ENCODE measurements at regions not wholly inside any gene's neighbourhood (a gene's known extent, or its start where the extent isn't known, plus 50 kb on each side); places are given as distances from the start of the nearest gene placed in this dataset.

DNA sequence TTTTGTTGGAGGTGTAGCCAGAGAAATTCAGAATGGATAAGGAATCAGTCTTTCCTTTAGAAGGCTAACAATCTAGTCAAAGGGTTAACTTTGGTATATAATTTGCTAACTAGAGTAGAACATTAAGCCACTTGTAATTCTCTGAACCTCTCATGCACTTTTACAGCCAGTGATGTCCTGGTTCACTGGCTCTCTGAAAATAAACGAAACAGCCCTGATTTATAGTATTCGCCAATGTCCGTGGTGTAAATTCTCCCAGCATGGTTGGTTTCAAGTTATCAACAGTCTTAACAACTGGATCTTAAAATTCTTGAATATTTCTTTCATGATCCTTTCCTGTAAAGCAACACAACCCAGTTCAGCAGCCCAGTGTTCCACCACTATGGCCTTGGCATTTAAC is 500.4 kb upstream of the CDIN1 start:
- H3K36me3 Mint-ChIP-seq (ENCODE audit: low read depth): no peaks in the 10 kb centered on the region
- DNase-seq: no peak
- no peak overlapping the region for H3K27ac Mint-ChIP-seq
- peaks cover 24% of the 10 kb centered on the region for H3K9me3 Mint-ChIP-seq
- H3K4me3 Mint-ChIP-seq: no peak overlapping the region
- no peaks in the 10 kb centered on the region for H3K4me1 Mint-ChIP-seq (ENCODE audit: low read depth)
- no peaks in the 10 kb centered on the region for H3K27me3 Mint-ChIP-seq

DNA sequence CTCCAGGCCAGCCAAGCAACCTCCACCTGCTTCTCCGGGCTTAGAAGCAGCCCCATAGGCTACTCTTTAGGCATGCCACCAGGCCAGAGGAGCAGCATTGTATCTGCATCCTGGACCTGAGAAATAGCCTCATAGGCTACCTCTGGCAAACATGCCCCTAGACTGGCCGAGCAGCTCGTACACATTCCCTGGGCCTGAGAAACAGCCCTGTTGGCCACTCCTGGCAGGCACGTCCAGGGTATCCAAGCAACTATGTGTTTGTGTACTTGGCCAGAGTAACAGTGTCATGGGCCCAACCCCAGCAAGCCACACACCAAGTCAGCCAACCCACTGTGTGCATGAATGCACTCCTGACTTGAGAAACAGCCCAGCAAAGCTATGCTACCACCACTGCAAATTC is 498.7 kb upstream of the CDIN1 start:
- peaks cover 24% of the 10 kb centered on the region for H3K9me3 Mint-ChIP-seq
- H3K4me3 Mint-ChIP-seq: no peak overlapping the region
- no peak overlapping the region for H3K27ac Mint-ChIP-seq
- no peaks in the 10 kb centered on the region for H3K4me1 Mint-ChIP-seq (ENCODE audit: low read depth)
- DNase-seq: no peak
- no peaks in the 10 kb centered on the region for H3K27me3 Mint-ChIP-seq
- H3K36me3 Mint-ChIP-seq (ENCODE audit: low read depth): no peaks in the 10 kb centered on the region

DNA sequence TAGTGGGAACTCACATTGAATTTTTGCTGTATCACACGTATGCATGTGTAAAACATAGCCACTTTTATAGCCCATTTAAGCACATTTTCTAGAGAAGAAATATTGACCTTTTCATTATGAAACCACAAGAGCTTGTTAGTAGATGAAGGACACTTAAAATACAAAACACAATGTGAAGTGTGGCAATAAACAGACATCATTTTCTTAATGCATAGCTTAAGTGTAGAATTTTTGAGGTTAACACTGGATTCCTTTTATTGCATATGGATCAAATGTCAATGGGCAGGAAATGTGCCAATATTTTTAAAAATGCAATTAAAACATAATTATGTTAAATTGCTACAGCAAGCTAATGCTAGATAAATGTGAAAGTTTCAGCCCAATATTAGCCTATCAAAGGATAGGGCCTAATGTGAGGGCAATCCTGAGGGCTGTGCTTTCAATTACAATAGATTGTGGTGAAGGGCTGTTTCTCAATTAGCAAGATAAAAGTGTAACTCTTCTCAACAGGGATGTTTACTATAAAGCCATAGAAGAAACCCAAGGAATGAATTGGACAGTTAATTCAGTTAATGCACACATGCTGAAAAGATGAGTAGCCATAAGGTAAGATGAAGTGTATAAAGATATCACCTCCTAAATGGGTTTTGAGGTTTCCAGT is 489.0 kb upstream of the CDIN1 start:
- H3K4me3 Mint-ChIP-seq: no peak overlapping the region

DNA sequence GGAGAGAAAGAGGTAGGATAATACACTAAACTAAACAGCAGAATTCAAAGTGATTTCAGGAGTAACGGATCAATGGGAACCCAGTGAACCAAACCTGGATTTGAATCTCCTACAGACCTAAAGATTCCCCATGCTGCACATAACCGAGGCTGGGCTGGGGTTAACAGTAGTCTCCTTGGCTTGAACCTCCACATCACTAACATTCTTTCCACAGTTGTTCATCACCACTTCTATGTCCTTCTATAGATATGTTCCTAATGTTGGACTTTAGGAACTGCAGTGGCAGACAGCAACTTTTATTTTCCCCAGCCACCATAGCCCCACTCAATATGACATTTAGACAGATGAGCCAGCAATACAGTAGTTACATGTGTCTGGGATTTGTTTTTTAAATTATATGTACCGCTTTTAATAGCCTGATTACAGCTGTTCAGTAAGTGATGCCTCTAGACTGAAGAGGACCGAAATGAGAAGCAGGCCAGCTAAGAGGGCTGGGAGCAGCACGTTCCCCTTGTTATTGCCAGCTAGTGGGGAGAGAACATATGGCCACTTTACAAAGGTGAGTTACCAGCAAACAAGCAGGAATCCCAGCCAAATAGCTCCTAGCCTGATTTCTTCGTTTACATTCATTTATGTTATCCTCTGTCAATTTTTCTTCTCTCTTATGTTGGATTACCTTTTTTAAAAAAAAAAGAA is 472.6 kb upstream of the CDIN1 start:
- no peaks in the 10 kb centered on the region for H3K9me3 Mint-ChIP-seq
- DNase-seq: no peak
- H3K27me3 Mint-ChIP-seq: no peaks in the 10 kb centered on the region
- H3K4me1 Mint-ChIP-seq (ENCODE audit: low read depth): no peaks in the 10 kb centered on the region
- no peak overlapping the region for H3K4me3 Mint-ChIP-seq
- H3K27ac Mint-ChIP-seq: no peak overlapping the region
- no peaks in the 10 kb centered on the region for H3K36me3 Mint-ChIP-seq (ENCODE audit: low read depth)

More for the DNA sequence above, 489.0 kb upstream of the CDIN1 start:
- Mint-ChIP-seq H3K9me3 (peaks cover 4% of the 10 kb centered on the region), H3K4me1 (ENCODE audit: low read depth) (no peaks in the 10 kb centered on the region), H3K27me3 (no peaks in the 10 kb centered on the region), H3K27ac (no peak overlapping the region), H3K36me3 (ENCODE audit: low read depth) (no peaks in the 10 kb centered on the region)
- DNase-seq: no peak

DNA sequence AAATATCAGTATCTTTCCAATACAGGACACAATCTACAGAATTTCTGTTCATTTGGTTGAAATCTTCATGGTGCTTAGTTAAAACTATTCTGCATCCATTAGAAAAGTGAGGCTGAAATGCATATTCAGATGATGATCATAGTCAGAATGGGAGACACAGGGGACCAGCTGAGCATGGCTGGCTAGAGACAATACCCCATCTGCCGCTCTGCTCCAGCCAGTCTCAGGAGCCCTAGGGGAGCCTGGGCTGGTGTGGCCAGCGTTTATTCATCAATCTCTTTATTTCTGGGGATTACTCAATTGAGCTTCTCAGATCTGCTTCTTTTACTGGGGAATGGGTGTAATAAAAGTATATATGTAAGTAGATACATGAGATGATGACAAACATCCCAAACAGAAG is 470.9 kb upstream of the CDIN1 start:
- H3K4me1 Mint-ChIP-seq (ENCODE audit: low read depth): no peaks in the 10 kb centered on the region
- DNase-seq: no peak
- no peaks in the 10 kb centered on the region for H3K27me3 Mint-ChIP-seq
- no peak overlapping the region for H3K27ac Mint-ChIP-seq
- no peaks in the 10 kb centered on the region for H3K9me3 Mint-ChIP-seq
- H3K36me3 Mint-ChIP-seq (ENCODE audit: low read depth): no peaks in the 10 kb centered on the region
- no peak overlapping the region for H3K4me3 Mint-ChIP-seq

DNA sequence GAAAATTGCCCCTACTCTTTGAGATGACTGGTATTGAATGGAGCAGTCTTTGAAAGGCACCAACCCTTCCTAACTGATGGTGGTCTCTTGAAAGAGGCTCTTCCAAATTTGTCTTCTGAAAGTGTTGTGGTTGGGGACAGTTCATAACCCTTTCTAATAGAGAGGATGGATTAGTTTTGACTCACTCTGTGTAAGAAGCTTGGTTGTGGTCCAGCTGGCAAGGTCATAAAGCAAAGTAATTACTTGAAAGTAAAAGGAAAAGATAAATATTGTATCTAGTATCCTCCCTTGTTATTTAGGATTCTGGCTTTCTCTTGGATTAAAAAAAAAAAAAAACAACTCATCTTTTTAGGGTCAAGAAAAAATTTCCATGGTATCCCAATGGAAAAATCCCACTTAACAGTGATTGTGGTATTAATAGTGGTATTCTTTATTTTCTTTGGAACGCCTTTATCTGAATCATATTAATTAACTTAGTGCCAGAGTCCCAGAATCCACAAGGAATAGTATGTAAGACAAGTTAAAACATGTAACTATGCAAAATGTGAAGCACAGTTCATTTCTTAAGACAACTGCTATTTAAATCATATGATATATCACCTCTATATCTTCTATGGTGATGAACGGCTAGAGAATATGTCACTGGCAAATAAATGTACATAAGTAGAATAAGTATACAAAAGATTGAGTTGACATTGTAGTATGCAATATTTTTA is 469.3 kb upstream of the CDIN1 start:
- Mint-ChIP-seq H3K4me1 (ENCODE audit: low read depth) (no peaks in the 10 kb centered on the region), H3K9me3 (no peaks in the 10 kb centered on the region), H3K27ac (no peak overlapping the region), H3K4me3 (no peak overlapping the region), H3K27me3 (no peaks in the 10 kb centered on the region), H3K36me3 (ENCODE audit: low read depth) (no peaks in the 10 kb centered on the region)
- no peak for DNase-seq

DNA sequence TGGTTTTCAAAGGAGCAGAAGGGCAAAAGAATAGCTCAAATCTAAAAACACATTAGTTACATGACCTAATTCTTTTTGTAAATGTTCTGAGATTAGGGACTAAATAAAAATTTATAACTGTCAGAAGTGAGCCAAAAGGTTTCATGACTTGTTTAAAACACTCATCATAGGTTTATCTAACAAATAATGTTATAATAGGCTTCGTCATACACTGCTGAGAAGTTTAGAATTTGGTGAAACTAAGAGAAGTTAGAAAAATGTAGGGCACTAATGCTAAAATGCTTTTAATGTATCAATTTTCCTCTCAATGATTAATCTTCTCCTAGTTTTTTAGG is 468.8 kb upstream of the CDIN1 start:
- no peaks in the 10 kb centered on the region for H3K9me3 Mint-ChIP-seq
- H3K27ac Mint-ChIP-seq: no peak overlapping the region
- H3K27me3 Mint-ChIP-seq: no peaks in the 10 kb centered on the region
- H3K4me3 Mint-ChIP-seq: no peak overlapping the region
- no peaks in the 10 kb centered on the region for H3K36me3 Mint-ChIP-seq (ENCODE audit: low read depth)
- DNase-seq: no peak
- no peaks in the 10 kb centered on the region for H3K4me1 Mint-ChIP-seq (ENCODE audit: low read depth)

DNA sequence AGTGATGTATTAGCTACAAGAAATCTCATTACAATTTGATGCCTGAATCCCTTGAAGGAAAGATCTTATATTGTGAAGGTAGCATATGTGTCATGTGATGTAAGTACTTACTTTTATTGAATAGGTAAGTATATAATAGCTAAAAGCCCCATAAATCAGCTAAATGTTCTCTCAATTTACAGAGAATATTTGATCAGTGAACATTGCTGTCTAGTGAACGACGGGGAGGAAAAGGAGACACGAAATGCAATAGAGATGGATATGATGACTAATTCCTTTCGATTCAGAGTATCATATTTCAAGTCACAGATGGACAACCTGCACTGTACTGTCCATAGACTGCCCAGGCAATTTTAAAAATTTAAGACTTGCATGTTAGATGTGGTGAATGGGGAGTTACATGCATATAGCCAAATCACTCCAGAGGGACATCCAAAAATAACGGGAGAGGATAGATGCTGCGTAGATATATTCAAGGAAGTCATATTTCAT is 462.1 kb upstream of the CDIN1 start:
- H3K4me1 Mint-ChIP-seq (ENCODE audit: low read depth): no peaks in the 10 kb centered on the region
- H3K27ac Mint-ChIP-seq: no peak overlapping the region
- H3K4me3 Mint-ChIP-seq: no peak overlapping the region
- DNase-seq: no peak
- no peaks in the 10 kb centered on the region for H3K27me3 Mint-ChIP-seq
- peaks cover 4% of the 10 kb centered on the region for H3K9me3 Mint-ChIP-seq
- H3K36me3 Mint-ChIP-seq (ENCODE audit: low read depth): no peaks in the 10 kb centered on the region

DNA sequence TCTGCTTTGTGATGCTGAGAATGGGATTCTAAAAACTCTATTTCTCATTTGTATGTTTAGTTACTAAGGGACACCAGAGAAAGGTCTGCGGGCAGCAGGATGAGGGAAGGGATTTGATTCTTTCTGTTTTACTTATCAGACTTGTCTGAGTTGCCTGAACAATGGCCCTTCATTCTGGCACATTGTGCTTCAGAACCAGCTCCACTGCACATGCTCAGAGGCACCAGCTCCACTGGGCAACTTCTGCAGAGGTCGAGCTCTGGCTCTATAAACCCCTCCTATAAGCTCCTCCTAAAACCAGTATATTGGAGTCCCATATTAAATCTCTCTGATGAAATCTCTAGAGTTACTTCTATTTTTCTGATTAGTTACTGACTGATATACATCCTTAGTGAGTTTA is 453.2 kb upstream of the CDIN1 start:
- H3K4me1 Mint-ChIP-seq (ENCODE audit: low read depth): no peaks in the 10 kb centered on the region
- H3K27ac Mint-ChIP-seq: no peak overlapping the region
- H3K4me3 Mint-ChIP-seq: no peak overlapping the region
- peaks cover 1% of the 10 kb centered on the region for H3K9me3 Mint-ChIP-seq
- H3K36me3 Mint-ChIP-seq (ENCODE audit: low read depth): no peaks in the 10 kb centered on the region
- no peak for DNase-seq
- H3K27me3 Mint-ChIP-seq: no peaks in the 10 kb centered on the region

DNA sequence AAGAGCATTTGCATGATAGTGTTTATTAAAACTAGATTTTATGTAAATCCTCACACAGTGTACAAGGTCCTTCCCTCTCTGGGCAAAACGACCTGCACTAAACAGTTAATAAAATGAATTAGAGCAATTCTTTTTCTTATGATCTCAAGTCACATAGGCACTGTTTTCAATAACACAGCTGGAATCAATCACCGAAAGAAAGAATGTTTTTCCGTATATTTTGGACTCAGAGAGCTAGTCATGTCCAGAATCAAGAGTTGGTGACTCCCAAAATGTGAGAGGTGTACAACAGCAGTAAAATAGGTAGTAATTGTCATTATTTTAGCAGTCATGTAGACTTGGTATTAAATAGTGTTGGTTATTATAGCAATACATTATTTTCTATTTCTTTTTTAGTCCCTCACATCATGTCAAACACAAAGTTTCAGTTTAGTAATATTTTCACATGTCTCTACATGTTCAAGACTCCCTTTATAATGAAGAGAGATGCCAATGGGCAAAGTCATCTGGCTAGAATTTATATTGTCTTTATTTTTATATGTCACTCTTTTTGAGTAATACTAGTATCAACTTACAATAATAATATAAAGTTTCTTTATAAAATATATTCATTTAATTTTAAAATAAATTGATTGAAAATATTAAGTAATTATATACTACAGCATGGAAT is 448.6 kb upstream of the CDIN1 start:
- Mint-ChIP-seq H3K36me3 (ENCODE audit: low read depth) (no peaks in the 10 kb centered on the region), H3K4me3 (no peak overlapping the region), H3K4me1 (ENCODE audit: low read depth) (no peaks in the 10 kb centered on the region), H3K9me3 (peaks cover 3% of the 10 kb centered on the region), H3K27ac (no peak overlapping the region), H3K27me3 (no peaks in the 10 kb centered on the region)
- DNase-seq: no peak

DNA sequence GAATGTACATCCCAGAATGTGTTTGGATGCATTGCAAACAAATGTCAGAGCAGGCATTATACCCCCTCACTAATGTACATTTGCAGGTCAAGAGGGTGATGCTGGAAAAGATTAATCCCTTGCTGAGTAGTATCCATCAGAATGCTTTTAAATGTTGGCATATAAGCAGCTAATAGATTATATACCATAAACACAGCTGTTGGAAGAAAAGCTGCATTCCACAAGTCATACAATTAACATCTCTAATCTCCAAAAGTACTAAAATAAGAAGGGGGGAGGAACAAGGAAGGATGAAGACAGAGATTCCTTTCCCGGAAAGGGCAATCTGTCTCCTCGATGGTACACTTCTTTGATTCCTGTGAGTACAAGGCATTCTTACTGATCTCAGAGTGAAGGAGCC is 445.7 kb upstream of the CDIN1 start:
- Mint-ChIP-seq H3K9me3 (peaks cover 3% of the 10 kb centered on the region), H3K4me1 (ENCODE audit: low read depth) (no peaks in the 10 kb centered on the region), H3K27me3 (no peaks in the 10 kb centered on the region), H3K4me3 (no peak overlapping the region), H3K36me3 (ENCODE audit: low read depth) (no peaks in the 10 kb centered on the region), H3K27ac (no peak overlapping the region)
- no peak for DNase-seq

DNA sequence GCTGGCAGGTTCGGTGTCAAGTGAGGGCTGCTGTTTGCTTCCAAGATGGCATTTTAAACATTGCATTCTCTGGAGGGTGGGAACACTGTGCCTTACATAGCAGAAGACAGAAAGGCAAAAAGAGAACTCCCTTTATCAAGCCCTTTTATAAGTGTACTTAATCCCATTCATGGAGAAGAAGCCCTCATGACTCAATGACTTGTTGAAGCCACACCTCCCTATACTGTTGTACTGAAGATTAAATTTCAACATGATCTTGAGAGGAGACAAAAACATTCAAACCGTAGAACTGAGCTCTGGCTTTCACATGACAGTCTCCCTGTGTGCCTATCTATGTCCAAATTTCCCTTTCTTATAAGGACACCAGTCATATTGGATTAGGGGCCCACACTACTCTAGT is 443.4 kb upstream of the CDIN1 start:
- Mint-ChIP-seq H3K4me3 (no peak overlapping the region), H3K9me3 (peaks cover 3% of the 10 kb centered on the region), H3K36me3 (ENCODE audit: low read depth) (no peaks in the 10 kb centered on the region), H3K27ac (no peak overlapping the region), H3K27me3 (no peaks in the 10 kb centered on the region), H3K4me1 (ENCODE audit: low read depth) (no peaks in the 10 kb centered on the region)
- no peak for DNase-seq

DNA sequence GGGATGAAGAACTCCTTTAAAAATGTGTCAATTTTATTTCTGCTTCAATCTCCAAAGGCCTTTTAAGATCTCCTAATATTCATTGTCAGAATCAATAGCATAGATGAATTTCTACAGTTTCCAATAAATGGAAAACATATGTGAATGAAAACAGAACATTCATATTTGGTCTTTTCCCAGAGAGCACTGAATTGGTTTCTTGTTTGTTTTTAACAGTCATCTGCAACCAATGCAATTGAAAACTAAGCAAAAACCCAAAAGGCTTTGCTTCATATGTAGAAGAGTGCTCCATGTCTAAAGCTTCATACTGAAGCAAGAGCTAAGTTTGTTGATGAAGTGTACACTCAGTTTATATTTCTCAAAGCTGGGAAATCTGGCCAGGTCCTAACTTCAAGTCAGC is 426.5 kb upstream of the CDIN1 start:
- H3K4me1 Mint-ChIP-seq (ENCODE audit: low read depth): no peaks in the 10 kb centered on the region
- DNase-seq: no peak
- H3K27ac Mint-ChIP-seq: no peak overlapping the region
- no peaks in the 10 kb centered on the region for H3K36me3 Mint-ChIP-seq (ENCODE audit: low read depth)
- peaks cover 9% of the 10 kb centered on the region for H3K9me3 Mint-ChIP-seq
- no peak overlapping the region for H3K4me3 Mint-ChIP-seq
- no peaks in the 10 kb centered on the region for H3K27me3 Mint-ChIP-seq

DNA sequence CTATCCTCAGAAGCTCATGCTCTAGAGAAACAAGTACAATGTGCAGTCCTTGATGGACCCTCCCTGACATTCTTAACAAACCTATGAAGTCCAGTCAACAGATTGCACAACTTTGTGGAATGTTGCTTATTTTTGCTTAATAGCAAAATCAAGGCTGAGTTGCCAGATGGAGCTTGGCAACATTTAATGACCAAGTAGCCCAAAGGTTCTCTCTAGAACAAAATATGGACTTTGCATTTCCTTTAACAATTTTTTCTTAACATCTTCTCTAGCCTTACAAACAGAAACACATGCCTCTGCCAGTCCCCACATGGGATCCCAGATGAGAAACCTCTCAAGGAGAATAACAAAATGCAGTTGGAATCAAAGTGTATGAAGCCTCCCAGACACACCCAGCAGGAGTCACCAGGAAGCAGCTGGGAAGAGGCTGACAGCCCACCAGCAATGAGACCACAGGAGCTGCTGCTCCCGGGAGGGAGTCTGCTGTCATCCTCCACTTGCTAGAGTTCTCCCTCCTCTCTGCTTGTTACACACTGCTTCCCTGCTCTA is 422.5 kb upstream of the CDIN1 start:
- Mint-ChIP-seq H3K27me3 (no peaks in the 10 kb centered on the region), H3K36me3 (ENCODE audit: low read depth) (no peaks in the 10 kb centered on the region), H3K9me3 (peaks cover 4% of the 10 kb centered on the region), H3K27ac (no peak overlapping the region), H3K4me1 (ENCODE audit: low read depth) (no peaks in the 10 kb centered on the region), H3K4me3 (no peak overlapping the region)
- no peak for DNase-seq

Measured in activated T-cell treated with anti-CD3 and anti-CD28 coated beads, Interleukin-2, amount 50 U/mL, for 24 hours (primary cell).